ENCODE measurements at regions not wholly inside any gene's neighbourhood (a gene's known extent, or its start where the extent isn't known, plus 50 kb on each side); places are given as distances from the start of the nearest gene placed in this dataset.

- DNase-seq: no peak
Measured at GRCh38 chr10:128780156-128780761, 654.0 kb upstream of the MKI67 start.

GRCh38 chr10:128781637-128782036, 655.4 kb upstream of the MKI67 start:
- DNase-seq: no peak

- no peak for DNase-seq
Measured at GRCh38 chr10:128784444-128784843, 658.2 kb upstream of the MKI67 start.

- DNase-seq: no peak
Measured at GRCh38 chr10:128792426-128793140, 666.4 kb upstream of the MKI67 start.

DNA sequence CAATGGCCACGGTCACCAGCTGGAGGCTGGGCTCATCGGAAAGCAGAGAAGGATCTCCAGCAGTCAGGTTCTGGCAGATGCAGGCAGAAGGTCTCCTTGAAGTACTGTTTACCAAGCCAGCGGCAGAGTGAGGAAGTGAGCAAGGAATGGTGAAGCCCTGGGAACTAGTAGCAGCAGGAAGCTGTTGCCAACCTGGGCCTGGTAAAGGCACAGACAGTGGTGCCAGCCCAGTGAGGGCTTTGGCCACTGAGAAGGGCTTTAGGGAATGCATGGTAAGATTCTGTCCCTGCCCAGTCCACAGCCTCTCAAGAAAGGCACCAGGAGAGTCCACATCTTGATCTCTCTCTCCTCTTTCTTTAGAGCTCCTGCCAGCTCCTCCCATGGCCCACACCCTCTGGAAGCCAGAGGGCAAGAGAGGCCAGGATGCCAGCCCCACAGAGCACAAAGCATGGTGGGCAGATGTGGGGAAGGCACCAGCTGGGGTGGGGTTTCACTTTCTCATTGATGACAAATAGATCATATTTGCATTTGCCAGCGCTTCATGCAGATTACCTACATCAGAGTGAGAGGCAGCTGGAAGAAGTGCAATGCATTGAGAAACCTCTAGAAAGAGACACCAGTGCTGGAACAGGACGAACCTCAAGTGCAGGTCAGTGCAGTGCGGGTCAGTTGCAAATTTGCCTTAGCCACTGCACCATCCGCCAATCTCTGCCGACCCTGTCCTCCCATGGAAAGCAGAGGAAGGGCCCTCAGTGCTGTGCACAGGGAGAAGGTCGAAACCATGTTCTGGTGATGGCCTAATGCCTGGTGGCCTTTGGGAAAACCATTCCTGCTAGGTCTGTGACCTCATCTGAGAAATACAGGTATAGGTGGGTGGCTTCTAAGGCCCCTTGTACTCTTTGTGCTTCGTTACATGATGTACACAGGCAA, 667.8 kb upstream of the MKI67 start:
- no peak for DNase-seq

DNA sequence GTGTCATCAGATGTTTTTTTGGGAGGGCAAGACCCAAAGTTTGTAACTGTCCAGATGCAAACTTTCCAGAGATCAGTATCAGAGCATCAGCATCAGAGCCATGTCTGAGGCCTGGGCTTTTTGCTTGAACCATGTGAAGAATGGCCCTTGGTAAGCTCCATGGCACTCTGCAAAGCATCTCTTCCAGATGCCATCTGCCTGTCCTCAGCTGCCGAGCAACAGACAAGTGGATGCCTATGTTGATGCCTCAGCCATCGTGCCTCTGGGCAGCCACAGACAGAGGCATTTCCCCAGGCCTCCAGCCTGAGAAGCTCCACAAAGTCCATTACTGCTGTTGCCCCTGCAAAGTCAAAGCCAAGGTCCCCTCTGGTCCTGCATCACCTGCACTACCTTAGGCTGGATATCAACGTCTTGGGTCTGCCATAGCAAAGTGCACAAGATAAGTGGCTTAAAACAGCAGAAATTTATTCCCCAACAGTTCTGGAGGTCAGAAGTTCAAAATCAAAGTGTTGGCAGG, 670.2 kb upstream of the MKI67 start:
- no peak for DNase-seq

DNA sequence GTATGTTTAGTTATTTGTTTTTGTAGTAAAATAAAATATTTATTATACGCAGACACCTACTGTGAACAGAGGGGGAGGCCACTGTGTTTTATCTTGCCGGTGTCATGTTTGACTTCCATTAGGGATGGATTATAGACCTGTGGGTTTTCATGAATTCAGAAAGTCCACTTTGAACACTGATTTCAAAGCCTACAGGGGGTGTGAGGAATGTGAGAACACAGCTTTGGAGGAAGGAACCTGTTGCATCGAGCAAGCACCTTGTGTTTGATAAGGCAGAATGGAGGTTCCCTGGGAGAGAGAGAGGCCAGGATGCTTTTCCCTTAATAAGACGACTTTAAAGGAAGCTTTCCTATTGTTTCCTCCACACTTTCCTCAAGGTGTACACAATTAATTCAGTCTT, 665.0 kb upstream of the MGMT start:
- no peak for DNase-seq

GRCh38 chr10:128803790-128804189, 663.3 kb upstream of the MGMT start:
- no peak for DNase-seq

DNA sequence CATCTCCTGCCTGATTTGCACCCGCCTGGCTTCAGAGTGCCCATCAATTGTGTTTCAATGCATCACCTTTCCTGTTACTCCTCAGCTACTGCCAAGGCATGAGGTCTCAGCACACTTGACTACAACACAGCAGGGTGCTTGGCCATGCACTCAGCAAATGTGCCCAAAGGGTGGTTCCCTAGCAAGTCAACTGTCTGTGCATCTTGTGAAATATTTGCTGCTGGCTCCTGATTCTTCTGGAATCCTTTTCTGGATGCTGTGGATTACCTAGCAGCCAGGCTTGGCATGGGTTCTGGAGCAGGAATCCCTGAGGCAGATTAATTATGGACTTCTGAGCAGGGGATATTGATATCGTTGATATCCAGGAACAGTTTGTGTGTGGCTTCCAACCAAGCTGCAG, 662.6 kb upstream of the MGMT start:
- DNase-seq: no peak

GRCh38 chr10:128808921-128809440, 658.1 kb upstream of the MGMT start:
- DNase-seq: no peak

DNA sequence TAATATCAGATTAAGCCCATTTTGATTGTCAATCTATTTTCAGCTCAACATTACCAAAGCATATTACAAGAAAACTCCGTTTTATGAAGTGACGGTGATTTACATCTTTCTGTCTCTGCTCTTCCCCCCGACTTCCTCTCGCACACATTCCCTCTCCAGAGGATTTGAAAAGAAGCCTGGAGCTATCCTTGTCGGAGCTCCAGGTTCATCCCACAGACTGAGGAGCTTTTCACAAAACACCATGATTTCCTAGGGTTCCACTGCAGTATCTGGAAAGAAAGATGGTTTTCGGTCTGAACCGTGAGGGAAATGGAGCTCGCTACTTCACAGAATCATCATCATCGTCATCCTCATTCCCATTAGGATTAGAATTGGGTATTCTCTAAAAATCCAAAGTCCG, 655.5 kb upstream of the MGMT start:
- no peak for DNase-seq

DNA sequence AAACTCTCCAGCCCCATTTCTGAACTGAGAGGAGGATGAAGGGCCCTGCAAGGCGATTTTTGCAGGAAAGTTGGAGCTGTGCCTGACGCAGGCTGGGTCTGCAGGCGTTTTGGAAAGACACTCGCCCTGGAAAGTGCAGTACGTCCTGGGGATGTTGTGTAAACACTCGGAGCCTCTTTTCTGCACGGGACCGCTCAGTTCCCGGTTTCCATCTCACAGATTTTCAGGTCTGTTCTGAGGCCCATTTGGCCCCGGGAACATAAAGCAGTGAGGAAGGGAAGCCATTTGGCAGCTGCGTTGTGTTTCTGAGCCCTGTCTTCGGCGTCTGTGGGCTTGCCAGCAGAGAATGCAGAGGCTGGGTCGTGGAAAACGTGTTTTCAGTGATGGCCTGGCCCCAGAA, 655.0 kb upstream of the MGMT start:
- no peak for DNase-seq

- no peak for DNase-seq
Measured at GRCh38 chr10:128813574-128813973, 653.5 kb upstream of the MGMT start.

- DNase-seq: no peak
Measured at GRCh38 chr10:128814024-128814423, 653.0 kb upstream of the MGMT start.

GRCh38 chr10:128814782-128815181, 652.3 kb upstream of the MGMT start:
- DNase-seq: no peak

DNA sequence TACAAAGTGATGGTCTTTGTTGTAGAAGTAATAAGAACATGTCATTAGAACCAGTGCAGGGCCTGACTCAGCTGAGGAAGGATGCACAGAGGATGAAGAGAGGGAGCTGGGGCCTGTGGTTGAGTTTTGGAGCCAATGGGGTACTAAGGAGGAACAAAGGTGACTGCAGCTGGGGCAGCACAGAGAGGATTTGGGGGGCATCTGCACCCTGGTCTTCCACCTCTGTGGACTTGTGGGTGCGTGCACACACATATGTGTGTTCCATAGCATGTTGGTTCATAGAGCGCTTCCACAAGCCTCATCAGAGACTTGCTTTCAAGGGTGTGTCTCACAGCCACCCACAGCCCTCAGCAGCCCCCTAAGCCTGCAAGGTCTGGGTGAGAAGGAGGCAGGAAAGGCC, 650.3 kb upstream of the MGMT start:
- no peak for DNase-seq

DNA sequence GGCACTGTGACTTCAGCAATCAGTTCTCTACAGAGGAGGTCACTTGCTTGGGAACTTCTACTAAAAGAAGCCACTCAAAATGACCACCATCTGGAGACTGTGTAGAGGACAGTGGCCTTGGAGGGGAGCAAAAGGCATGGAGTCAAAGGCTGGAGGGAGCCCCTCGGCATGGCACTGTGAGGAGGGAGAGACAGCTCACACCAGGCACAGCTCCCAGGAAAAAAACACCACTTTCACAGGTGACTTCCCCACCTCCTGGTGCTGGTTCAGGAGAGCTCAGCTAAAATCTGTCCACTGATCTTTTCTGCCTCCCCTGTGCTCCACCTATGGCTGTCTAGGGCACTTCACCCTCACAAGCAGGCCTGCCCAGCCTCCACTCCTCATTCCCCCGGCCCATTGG, 649.4 kb upstream of the MGMT start:
- DNase-seq: no peak

DNA sequence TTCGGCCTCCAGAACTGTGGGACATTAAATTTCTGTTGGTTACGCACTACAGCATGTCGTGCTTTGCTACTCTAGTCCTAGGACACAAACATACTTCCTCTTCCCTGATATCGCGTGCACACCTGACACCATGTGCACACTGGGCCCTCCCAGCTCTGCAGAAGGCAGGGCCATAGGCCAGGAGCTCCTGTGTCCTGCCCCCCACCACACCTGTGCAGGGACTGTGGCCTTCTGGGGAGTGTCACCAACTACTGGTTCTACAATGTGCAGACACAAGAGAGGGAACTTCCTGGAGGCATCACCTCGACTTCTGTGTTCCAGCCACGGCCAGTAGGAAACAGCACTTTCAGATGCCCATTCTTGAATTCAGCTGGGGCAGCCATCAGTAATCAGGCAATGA, 646.4 kb upstream of the MGMT start:
- DNase-seq: no peak

- DNase-seq: no peak
Measured at GRCh38 chr10:128823201-128823600, 643.8 kb upstream of the MGMT start.

DNA sequence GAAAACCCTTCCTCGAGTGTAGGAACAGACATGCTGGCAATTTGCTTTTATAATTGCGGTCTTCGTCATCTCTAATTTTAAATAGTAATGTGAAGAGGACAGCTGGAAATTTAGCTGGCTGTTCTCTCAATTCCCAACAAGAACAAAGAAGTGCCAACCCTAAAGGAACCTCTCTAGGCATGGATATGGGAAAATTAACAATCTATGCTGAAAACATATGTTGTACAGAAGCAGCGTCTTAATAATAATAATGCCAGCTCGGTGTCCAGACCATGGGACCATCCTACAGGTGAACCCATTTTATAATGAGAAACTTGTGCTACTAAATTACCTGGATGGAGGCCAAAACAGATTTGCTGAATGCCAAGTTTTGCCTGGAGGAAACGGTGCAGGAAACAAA, 641.4 kb upstream of the MGMT start:
- no peak for DNase-seq

DNA sequence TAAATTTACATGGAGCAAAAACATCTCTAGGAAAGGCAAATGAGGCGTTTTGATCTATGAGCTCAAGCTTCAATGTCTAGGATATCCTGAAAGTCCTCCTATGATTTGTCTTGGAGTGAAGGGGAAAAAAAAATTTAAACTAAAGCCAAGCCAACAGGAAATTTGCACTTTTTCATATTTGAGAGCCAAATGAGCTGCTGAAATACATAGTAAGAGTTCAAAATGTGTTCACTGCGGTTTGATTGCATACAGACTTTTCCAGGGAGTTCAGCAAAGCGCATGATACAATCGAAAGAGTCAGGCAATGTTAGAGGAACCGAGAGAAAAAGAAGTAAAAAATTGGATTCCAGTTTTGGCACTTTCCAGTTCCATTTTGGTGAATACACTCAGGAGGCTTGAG, 633.4 kb upstream of the MGMT start:
- DNase-seq: no peak

DNA sequence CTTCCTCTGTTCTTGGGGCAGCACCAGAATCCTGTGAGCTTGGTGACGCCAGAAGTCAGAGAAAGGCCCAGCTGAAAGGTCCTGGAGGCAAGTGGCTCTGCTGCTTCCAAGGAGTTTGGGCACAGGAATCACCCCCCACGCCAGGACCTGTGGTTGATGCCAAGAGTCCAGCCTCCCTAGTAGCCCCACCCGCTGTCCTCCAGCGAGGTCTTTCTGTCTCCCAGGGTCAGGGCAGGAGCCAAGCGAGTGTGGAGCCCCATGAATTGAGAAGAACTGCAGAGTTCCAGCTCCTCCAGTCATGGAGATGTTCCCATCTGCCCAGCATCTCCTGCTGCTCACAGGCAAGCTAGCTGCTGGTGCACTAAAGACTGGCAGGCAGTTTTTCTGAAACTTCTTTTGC, 631.7 kb upstream of the MGMT start:
- DNase-seq: no peak

- DNase-seq: no peak
Measured at GRCh38 chr10:128837478-128837877, 629.6 kb upstream of the MGMT start.

- DNase-seq: no peak
Measured at GRCh38 chr10:128839134-128839533, 627.9 kb upstream of the MGMT start.
